Omental fat pad (tissue), 3 donors: ENCODE measurements at regions not wholly inside any gene's neighbourhood (a gene's known extent, or its start where the extent isn't known, plus 50 kb on each side); places are given as distances from the start of the nearest gene placed in this dataset.

Source experiments
- ATAC-seq: fragments of 150-250 bp; one replicate; pipeline ENCODE4 v1.9.1; 2016; ENCODE audit warnings: mild to moderate bottlenecking, moderate library complexity; ENCODE audit not compliant: low FRiP score
- DNase-seq: peaks from one replicate; pipeline ENCODE4 v3.0.0-alpha.2; 2019; ENCODE audit warnings: low spot score
- TF ChIP-seq, protein P1 (sequence below), 3 donors: fragments of 450-650 bp; IDR thresholded peaks; one replicate each; pipeline ENCODE4 v1.5.1; 2016 to 2017; ENCODE audit warnings: antibody characterized with exemption in 3 of 3, mild to moderate bottlenecking in 3 of 3, moderate library complexity in 2 of 3

GRCh38 chr12:127571578-127571977 is 695.4 kb upstream of the TMEM132C start:
- TF ChIP-seq, protein P1, sequence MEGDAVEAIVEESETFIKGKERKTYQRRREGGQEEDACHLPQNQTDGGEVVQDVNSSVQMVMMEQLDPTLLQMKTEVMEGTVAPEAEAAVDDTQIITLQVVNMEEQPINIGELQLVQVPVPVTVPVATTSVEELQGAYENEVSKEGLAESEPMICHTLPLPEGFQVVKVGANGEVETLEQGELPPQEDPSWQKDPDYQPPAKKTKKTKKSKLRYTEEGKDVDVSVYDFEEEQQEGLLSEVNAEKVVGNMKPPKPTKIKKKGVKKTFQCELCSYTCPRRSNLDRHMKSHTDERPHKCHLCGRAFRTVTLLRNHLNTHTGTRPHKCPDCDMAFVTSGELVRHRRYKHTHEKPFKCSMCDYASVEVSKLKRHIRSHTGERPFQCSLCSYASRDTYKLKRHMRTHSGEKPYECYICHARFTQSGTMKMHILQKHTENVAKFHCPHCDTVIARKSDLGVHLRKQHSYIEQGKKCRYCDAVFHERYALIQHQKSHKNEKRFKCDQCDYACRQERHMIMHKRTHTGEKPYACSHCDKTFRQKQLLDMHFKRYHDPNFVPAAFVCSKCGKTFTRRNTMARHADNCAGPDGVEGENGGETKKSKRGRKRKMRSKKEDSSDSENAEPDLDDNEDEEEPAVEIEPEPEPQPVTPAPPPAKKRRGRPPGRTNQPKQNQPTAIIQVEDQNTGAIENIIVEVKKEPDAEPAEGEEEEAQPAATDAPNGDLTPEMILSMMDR (IDR thresholded peaks at IDR 0.05), result no peak
- ATAC-seq (no peak), DNase-seq (no peak)

DNA sequence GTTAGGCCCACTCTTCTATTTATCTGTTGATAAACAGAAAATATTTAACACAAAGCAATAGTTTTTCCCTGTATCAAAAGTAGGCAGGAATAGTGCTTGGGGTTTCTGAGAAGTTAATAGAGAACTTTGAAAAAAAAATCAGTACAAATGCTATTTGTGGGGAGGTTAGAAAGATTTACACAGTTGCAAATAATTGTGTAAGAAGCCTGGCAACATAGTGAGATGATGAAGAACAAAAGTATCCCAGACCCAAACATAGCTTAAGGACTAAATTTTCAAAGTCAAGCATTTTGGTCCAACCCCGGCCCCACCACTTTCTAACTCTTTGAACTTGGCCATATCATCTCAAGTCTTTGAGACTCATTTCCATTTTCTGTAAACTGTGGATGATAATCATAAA is 687.5 kb upstream of the TMEM132C start:
- no peak for DNase-seq
- TF ChIP-seq, protein P1 (IDR thresholded peaks at IDR 0.05), result no peak
- no peak for ATAC-seq

- ATAC-seq (no peak), DNase-seq (no peak)
- TF ChIP-seq, protein P1 (IDR thresholded peaks at IDR 0.05), result no peak
These were observed 684.9 kb upstream of the TMEM132C start for GRCh38 chr12:127582074-127582473.

DNA sequence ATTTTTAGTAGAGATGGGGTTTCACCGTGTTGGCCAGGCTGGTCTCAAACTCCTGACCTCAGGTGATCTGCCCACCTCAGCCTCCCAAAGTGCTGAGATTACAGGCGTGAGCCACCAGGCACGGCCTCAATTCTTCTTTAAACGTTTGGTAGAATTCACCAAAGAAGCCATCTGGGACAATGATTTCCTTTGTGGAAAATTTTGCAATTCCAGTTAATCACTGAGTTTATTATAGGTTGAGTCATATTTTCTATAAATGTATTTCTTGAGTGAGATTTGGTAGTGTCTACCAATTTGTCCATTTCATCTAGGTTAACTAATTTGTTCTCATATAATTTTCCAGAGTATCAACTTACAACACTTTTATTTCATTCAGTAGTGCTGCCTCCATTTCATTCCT is 683.9 kb upstream of the TMEM132C start:
- no peak for ATAC-seq
- TF ChIP-seq, protein P1 (IDR thresholded peaks at IDR 0.05), result no peak
- no peak for DNase-seq

DNA sequence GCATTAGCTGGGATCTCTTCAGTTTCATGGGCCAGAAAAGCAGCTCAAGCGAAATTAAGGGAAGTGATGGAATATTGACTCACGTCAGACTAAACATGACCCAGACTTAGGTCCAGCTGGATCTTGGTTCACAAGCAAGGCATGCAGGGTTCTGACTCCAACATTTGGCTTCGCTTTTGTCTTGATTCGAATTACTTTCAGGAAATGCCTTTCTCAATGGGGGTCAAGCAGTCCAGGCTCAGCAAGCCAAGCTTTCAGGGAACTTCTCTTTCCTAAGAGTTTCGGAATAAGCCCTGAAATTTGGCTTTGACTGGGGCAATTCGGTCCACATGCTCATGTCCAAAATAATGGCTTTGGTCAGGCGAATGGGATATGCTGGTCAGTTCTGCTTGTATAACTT is 678.7 kb upstream of the TMEM132C start:
- TF ChIP-seq, protein P1 (IDR thresholded peaks at IDR 0.05), result no peak
- ATAC-seq (no peak), DNase-seq (no peak)

DNA sequence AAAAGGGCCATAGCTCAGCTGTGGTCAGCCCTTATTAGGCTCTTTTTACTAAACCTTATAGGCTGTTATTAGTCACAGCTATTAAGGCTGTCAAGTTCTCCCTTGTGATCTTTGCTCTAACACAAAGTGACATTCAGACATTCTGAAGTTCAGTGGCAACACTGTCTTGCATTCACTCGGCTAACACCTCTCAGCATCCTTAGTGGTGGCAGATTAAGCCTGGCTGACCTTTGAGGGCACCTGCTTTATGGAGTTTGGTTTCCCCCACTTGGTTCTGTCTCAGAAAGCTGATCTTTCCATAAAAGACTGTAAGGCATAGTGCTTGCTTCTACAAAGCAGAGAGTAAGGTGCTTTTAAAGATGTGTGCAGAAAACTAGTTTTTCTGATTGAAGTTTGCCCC is 677.4 kb upstream of the TMEM132C start:
- no peak for DNase-seq
- no peak for ATAC-seq
- TF ChIP-seq, protein P1 (IDR thresholded peaks at IDR 0.05), result no peak

DNA sequence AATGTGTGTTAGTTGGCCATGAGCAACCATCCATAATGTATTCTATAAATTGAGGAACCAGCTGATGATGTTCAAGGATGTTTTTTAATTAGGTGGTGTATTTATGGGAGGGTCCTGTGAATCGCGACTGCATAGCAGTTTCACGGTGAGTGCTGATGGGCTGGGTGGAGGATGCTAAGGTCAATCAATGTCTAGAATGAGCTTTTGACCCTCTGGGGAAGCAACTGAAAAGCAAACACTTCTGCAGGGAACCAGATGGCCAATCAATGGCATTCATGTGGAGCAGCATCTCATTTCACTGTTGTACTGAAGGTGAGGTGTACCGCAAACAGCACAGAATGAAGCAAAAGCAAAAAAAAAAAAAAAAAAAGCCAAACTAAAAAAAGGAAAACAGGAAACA is 676.1 kb upstream of the TMEM132C start:
- ATAC-seq (no peak), DNase-seq (no peak)
- TF ChIP-seq, protein P1 (IDR thresholded peaks at IDR 0.05), result no peak
